ENCODE measurements at regions not wholly inside any gene's neighbourhood (a gene's known extent, or its start where the extent isn't known, plus 50 kb on each side); places are given as distances from the start of the nearest gene placed in this dataset.

- no peak for DNase-seq (ENCODE audit: low read depth)
These were observed 615.5 kb downstream of the NPHP4 start for GRCh38 chr1:5376538-5377247.

- DNase-seq (ENCODE audit: low read depth), result no peak
These were observed 616.7 kb downstream of the NPHP4 start for GRCh38 chr1:5375481-5375880.

- DNase-seq (ENCODE audit: low read depth), result no peak
These were observed 618.0 kb downstream of the NPHP4 start for GRCh38 chr1:5374192-5374591.

GRCh38 chr1:5373281-5373680, 618.9 kb downstream of the NPHP4 start:
- DNase-seq (ENCODE audit: low read depth), result no peak

GRCh38 chr1:5371270-5371669, 621.0 kb downstream of the NPHP4 start:
- no peak for DNase-seq (ENCODE audit: low read depth)

- no peak for DNase-seq (ENCODE audit: low read depth)
These were observed 621.9 kb downstream of the NPHP4 start for GRCh38 chr1:5370311-5370710.

- DNase-seq (ENCODE audit: low read depth), result no peak
These were observed 623.0 kb downstream of the NPHP4 start for GRCh38 chr1:5369223-5369622.

GRCh38 chr1:5368201-5368600, 624.0 kb downstream of the NPHP4 start:
- DNase-seq (ENCODE audit: low read depth), result no peak

GRCh38 chr1:5367306-5367705, 624.9 kb downstream of the NPHP4 start:
- no peak for DNase-seq (ENCODE audit: low read depth)

- no peak for DNase-seq (ENCODE audit: low read depth)
These were observed 626.5 kb downstream of the NPHP4 start for GRCh38 chr1:5365751-5366150.

GRCh38 chr1:5364591-5364990, 627.6 kb downstream of the NPHP4 start:
- DNase-seq (ENCODE audit: low read depth), result no peak

- DNase-seq (ENCODE audit: low read depth), result no peak
These were observed 637.5 kb downstream of the NPHP4 start for GRCh38 chr1:5354681-5355080.

- DNase-seq (ENCODE audit: low read depth), result no peak
These were observed 640.9 kb downstream of the NPHP4 start for GRCh38 chr1:5351366-5351765.

GRCh38 chr1:5349526-5349925, 642.7 kb downstream of the NPHP4 start:
- DNase-seq (ENCODE audit: low read depth), result no peak

- no peak for DNase-seq (ENCODE audit: low read depth)
These were observed 643.3 kb downstream of the NPHP4 start for GRCh38 chr1:5348732-5349465.

- no peak for DNase-seq (ENCODE audit: low read depth)
These were observed 644.5 kb downstream of the NPHP4 start for GRCh38 chr1:5347726-5348125.

- DNase-seq (ENCODE audit: low read depth), result no peak
These were observed 646.7 kb downstream of the NPHP4 start for GRCh38 chr1:5345556-5345955.

- DNase-seq (ENCODE audit: low read depth), result no peak
These were observed 648.8 kb downstream of the NPHP4 start for GRCh38 chr1:5343256-5344020.

- DNase-seq (ENCODE audit: low read depth), result no peak
These were observed 649.4 kb downstream of the NPHP4 start for GRCh38 chr1:5342830-5343229.

GRCh38 chr1:5342172-5342571, 650.1 kb downstream of the NPHP4 start:
- DNase-seq (ENCODE audit: low read depth), result no peak

GRCh38 chr1:5341471-5341870, 650.8 kb downstream of the NPHP4 start:
- no peak for DNase-seq (ENCODE audit: low read depth)

GRCh38 chr1:5340560-5341130, 651.6 kb downstream of the NPHP4 start:
- DNase-seq (ENCODE audit: low read depth), result no peak

- no peak for DNase-seq (ENCODE audit: low read depth)
These were observed 653.8 kb downstream of the NPHP4 start for GRCh38 chr1:5338466-5338865.
